Epithelial cell of esophagus (primary cell): ENCODE measurements at regions not wholly inside any gene's neighbourhood (a gene's known extent, or its start where the extent isn't known, plus 50 kb on each side); places are given as distances from the start of the nearest gene placed in this dataset.

Source experiments
- DNase-seq: peaks from one replicate; pipeline ENCODE4 v3.0.0; 2010; ENCODE audit warnings: low read depth
- H3K4me3 ChIP-seq: 2 replicates; pipeline ENCODE4 v1.5.1; 2011; ENCODE audit warnings: mild to moderate bottlenecking, low read length, control low read depth
- TF ChIP-seq, protein P1 (sequence below): IDR thresholded peaks from 2 replicates; pipeline ENCODE4 v1.5.1; 2011; ENCODE audit warnings: low read depth, mild to moderate bottlenecking, low read length, control low read depth, inconsistent platforms; ENCODE audit not compliant: insufficient read depth; ENCODE audit errors: missing control alignments

DNA sequence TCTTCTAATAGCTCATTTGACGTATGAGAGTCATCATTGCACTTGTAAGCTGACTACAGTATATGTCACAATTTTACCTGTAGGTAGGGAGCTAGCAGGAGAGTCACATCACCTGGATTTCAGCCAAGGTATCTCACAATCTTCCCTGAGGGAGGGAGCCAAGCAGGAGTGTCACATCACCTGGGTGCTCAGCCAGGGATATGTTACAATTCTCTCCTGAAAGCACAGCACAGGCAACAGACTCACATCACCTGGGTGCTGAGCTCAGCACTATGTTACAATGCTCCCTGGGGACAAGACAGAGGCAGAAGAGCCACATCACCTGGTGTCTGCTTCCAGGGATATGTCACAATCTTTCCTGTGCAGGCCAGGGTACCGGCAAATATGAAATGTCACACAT, 51.5 kb upstream of the ZNF730 start:
- no peak for DNase-seq
- TF ChIP-seq, protein P1, sequence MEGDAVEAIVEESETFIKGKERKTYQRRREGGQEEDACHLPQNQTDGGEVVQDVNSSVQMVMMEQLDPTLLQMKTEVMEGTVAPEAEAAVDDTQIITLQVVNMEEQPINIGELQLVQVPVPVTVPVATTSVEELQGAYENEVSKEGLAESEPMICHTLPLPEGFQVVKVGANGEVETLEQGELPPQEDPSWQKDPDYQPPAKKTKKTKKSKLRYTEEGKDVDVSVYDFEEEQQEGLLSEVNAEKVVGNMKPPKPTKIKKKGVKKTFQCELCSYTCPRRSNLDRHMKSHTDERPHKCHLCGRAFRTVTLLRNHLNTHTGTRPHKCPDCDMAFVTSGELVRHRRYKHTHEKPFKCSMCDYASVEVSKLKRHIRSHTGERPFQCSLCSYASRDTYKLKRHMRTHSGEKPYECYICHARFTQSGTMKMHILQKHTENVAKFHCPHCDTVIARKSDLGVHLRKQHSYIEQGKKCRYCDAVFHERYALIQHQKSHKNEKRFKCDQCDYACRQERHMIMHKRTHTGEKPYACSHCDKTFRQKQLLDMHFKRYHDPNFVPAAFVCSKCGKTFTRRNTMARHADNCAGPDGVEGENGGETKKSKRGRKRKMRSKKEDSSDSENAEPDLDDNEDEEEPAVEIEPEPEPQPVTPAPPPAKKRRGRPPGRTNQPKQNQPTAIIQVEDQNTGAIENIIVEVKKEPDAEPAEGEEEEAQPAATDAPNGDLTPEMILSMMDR = no peak
- no peak overlapping the region for H3K4me3 ChIP-seq

DNA sequence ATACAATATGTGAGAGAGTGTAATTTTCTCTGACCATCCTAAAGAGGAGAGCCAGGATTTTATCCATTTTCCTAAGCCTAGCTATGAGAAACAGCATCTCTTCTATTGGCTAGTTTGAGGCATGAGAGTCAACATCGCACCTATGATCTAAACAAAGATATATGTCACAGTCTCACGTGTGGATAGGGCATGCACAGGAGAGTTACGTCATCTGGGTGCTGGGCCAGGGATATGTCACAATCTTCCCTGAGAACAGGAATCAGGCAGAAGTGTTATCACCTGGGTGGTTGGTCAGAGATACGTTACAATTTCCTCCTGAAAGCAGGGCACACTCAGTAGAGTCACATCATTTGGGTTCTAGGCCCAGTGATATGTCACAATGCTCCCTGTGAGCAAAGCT, 53.9 kb upstream of the ZNF730 start:
- TF ChIP-seq, protein P1 = no peak
- H3K4me3 ChIP-seq = no peak overlapping the region
- DNase-seq = no peak

DNA sequence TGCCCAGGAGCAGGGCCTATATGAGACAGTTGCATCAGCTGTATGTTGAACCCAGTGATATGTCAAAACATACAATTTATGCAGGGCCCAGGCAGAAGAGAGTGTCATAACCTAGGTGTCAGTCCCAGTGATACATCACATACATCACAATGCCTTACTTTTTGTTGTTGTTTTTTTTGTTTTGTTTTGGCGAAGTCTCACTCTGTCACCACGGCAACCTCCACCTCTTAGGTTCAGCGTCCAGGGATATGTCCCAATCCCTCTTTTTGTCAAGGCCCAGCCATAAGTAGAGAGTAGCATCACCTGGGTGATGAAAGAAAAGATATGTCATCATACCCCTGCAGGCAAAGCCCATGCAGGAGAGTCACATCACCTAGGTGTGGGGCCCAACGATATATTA, 56.8 kb upstream of the ZNF730 start:
- no peak for DNase-seq
- TF ChIP-seq, protein P1 = no peak
- no peak overlapping the region for H3K4me3 ChIP-seq

DNA sequence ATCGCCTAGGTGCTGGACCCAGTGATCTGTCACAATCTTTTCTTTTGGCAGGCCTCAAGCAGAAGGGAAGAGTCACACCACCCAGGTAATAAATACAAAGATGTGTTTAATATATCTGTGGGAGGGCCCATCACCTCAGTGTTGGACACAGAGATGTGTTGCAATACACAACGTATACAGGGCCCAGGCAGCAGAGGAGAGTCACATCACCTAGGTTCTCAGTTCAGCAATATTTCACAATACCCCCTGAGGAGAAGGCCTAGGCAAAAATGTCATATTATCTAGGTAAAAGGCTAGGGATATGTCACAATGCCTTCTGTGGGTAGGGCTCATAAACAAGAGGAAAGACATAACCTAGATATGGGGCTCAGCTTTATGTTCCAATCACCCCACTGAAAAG, 53.5 kb upstream of the ZNF728 start:
- TF ChIP-seq, protein P1 = no peak
- DNase-seq = no peak
- no peak overlapping the region for H3K4me3 ChIP-seq

DNA sequence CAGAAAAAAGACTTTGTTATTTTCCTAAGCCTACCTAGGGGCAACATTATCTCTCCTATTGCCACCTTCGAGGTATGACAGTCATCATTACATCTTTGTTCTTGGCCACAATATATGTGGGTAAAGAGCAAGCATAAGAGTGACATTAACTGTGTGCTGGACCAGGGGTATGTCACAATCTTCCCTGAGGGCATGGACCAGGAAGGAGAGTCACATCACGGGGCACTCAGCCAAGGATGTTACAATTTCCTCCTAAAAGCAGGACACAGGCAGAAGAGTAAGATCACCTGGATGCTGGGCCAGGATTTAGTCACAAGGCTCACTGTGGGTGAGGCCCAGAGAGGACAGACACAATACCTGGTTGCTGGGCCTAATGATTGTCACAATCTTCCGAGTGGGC, 53.0 kb upstream of the ZNF728 start:
- no peak overlapping the region for H3K4me3 ChIP-seq
- TF ChIP-seq, protein P1 = no peak
- no peak for DNase-seq

DNA sequence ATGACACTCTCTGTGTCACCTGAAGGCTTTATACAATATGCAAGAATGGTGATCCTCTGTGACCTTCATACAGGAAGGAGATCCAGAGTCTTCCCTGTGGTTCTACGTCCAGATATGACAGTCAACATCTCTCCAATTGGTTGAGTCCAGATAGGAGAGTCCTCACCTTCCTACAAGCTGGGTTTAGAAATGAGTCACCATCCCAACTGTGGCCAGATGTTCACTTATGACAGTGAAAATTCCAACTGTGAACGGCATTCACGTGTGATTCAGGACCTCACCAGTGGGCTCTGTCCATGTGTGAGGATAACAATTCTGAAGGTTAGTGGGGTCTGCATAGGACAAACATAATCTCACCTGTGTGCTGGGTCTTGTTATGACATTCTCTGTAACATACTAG, 52.5 kb upstream of the ZNF728 start:
- TF ChIP-seq, protein P1 = no peak
- no peak for DNase-seq
- H3K4me3 ChIP-seq = no peak overlapping the region

DNA sequence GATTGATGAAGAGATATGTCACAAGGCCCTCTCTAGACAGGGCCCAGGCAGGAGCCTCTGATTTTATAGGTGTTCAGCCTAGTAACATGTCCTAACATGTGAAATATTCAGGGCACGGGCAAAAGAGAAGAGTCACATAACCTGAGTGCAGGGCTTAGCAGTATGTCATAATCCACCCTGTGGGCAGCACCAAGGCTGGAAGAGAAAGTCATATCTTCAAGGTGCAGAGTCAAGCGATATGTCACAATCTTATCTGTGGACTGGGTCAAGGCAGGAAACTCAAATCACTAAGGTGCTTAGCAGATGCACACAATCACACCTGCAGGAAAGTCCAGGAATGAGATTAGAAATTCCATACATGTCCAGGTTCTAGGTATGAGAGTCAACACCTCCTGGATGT, 51.5 kb upstream of the ZNF728 start:
- TF ChIP-seq, protein P1 = no peak
- no peak overlapping the region for H3K4me3 ChIP-seq
- DNase-seq = peak; percentile 35
